C4-2B (cell line): ENCODE measurements at regions not wholly inside any gene's neighbourhood (a gene's known extent, or its start where the extent isn't known, plus 50 kb on each side); places are given as distances from the start of the nearest gene placed in this dataset.

Experiments
- CTCF ChIP-seq: fragments of 450-650 bp; conservative IDR thresholded peaks from 2 replicates; pipeline ENCODE4 v1.5.1; 2017; ENCODE audit warnings: mild to moderate bottlenecking
- ZFX ChIP-seq: fragments of 450-650 bp; IDR thresholded peaks from 2 replicates; pipeline ENCODE4 v1.6.1; 2017

- TF ChIP-seq CTCF (no peak), ZFX (no peak)
These were observed 448.3 kb downstream of the PCNX1 start for GRCh38 chr14:71355324-71356201.
